ENCODE measurements at regions not wholly inside any gene's neighbourhood (a gene's known extent, or its start where the extent isn't known, plus 50 kb on each side); places are given as distances from the start of the nearest gene placed in this dataset.

- no peak for TF ChIP-seq POLR2A (IDR thresholded peaks at IDR 0.05; ENCODE audit: borderline replicate concordance, extremely low read depth, insufficient read depth, insufficient read length)
- TF ChIP-seq SRF (IDR thresholded peaks at IDR 0.05; ENCODE audit: low read depth): no peak
- no peak for TF ChIP-seq CTCF (IDR thresholded peaks at IDR 0.05 in 2 of 3, conservative IDR thresholded peaks at IDR 0.05 in 1 of 3; ENCODE audit: borderline replicate concordance in 1 of 3, insufficient read depth in 1 of 3, low read depth in 2 of 3, low read length in 2 of 3)
- no peak for TF ChIP-seq EZH2 (IDR thresholded peaks at IDR 0.05)
- TF ChIP-seq RAD21 (IDR thresholded peaks at IDR 0.05; ENCODE audit: low read depth): no peak
- TF ChIP-seq POLR2AphosphoS5 (IDR thresholded peaks at IDR 0.05; ENCODE audit: low read depth, low read length): no peak
- TF ChIP-seq SIN3A (IDR thresholded peaks at IDR 0.05; ENCODE audit: low read depth): no peak
- no peak for TF ChIP-seq JUND (IDR thresholded peaks at IDR 0.05)
- TF ChIP-seq ZNF274 (IDR thresholded peaks at IDR 0.05; ENCODE audit: low read depth, low read length): no peak
- no peak for TF ChIP-seq SP1 (IDR thresholded peaks at IDR 0.05; ENCODE audit: low read depth)
Measured at GRCh38 chr16:73823205-73823849, 473.3 kb upstream of the PSMD7 start.
